ENCODE measurements at regions not wholly inside any gene's neighbourhood (a gene's known extent, or its start where the extent isn't known, plus 50 kb on each side); places are given as distances from the start of the nearest gene placed in this dataset.

- RAD21 ChIA-PET (ENCODE audit: low non-redundant PET in 1 of 2, low total read pairs in 2 of 2, uncharacterized antibody in 2 of 2, unreplicated experiment in 2 of 2): no interaction called here
- no peaks in the 10 kb centered on the region for H3K27me3 ChIP-seq (ENCODE audit: insufficient read depth, low read length)
- H3K4me1 ChIP-seq (ENCODE audit: control insufficient read depth in 1 of 2, insufficient read depth in 2 of 2, low read length in 2 of 2): no peaks in the 10 kb centered on the region
- no peak overlapping the region for H2AFZ ChIP-seq (ENCODE audit: low read depth, low read length, poor library complexity, severe bottlenecking)
- no peaks in the 10 kb centered on the region for H3K9me3 ChIP-seq (ENCODE audit: control insufficient read depth in 1 of 2, insufficient read depth in 1 of 2, low read depth in 1 of 2, low read length in 2 of 2)
- H3K27ac ChIP-seq (ENCODE audit: low read depth, low read length): no peak overlapping the region
- POLR2A ChIA-PET: no interaction called here
- CTCF ChIA-PET: no interaction called here
- H3K36me3 ChIP-seq (ENCODE audit: control insufficient read depth in 1 of 2, insufficient read depth in 2 of 2, low read length in 2 of 2): no peaks in the 10 kb centered on the region
- no peaks in the 10 kb centered on the region for H4K20me1 ChIP-seq (ENCODE audit: insufficient read depth)
- DNase-seq (ENCODE audit: low read depth, low spot score) (no peak), ATAC-seq (no peak)
- H3K4me3 ChIP-seq (replicated peaks in 1 of 2; ENCODE audit: low read depth in 1 of 2, low read length in 2 of 2): no peak overlapping the region
- no peaks in the 10 kb centered on the region for H3K79me2 ChIP-seq (ENCODE audit: insufficient read depth, low read length)
- H3K9ac ChIP-seq (ENCODE audit: low read length): no peak overlapping the region
- TF ChIP-seq EZH2 (IDR thresholded peaks at IDR 0.05) (no peak), MAX (IDR thresholded peaks at IDR 0.05) (no peak)
- intact Hi-C loops (cut with micrococcal nuclease): no loop called here
- H3K4me2 ChIP-seq (ENCODE audit: low read length): no peak overlapping the region
- no TSS peak for BruUV-seq (replicated peaks)
- no peaks in the 10 kb centered on the region for H3K9me2 ChIP-seq (ENCODE audit: insufficient read depth)
Observed at GRCh38 chr13:109547942-109548341, 238.4 kb downstream of the IRS2 start.

- no peak overlapping the region for H2AFZ ChIP-seq (ENCODE audit: low read depth, low read length, poor library complexity, severe bottlenecking)
- RAD21 ChIA-PET (ENCODE audit: low non-redundant PET in 1 of 2, low total read pairs in 2 of 2, uncharacterized antibody in 2 of 2, unreplicated experiment in 2 of 2): no interaction called here
- H3K4me3 ChIP-seq (replicated peaks in 1 of 2; ENCODE audit: low read depth in 1 of 2, low read length in 2 of 2): no peak overlapping the region
- POLR2A ChIA-PET: no interaction called here
- no peak for DNase-seq (ENCODE audit: low read depth, low spot score)
- TF ChIP-seq REST (IDR thresholded peaks at IDR 0.05; ENCODE audit: low read depth) (no peak), MAX (IDR thresholded peaks at IDR 0.05) (no peak), SIN3A (IDR thresholded peaks at IDR 0.05; ENCODE audit: low read depth) (no peak), CTCF (IDR thresholded peaks at IDR 0.05 in 2 of 3, conservative IDR thresholded peaks at IDR 0.05 in 1 of 3; ENCODE audit: borderline replicate concordance in 1 of 3, insufficient read depth in 1 of 3, low read depth in 2 of 3, low read length in 2 of 3) (no peak), ZFX (IDR thresholded peaks at IDR 0.05) (no peak), ELF1 (IDR thresholded peaks at IDR 0.05; ENCODE audit: borderline replicate concordance, low read depth) (no peak), RAD21 (IDR thresholded peaks at IDR 0.05; ENCODE audit: low read depth) (no peak), POLR2A (IDR thresholded peaks at IDR 0.05; ENCODE audit: borderline replicate concordance, extremely low read depth, insufficient read depth, insufficient read length) (no peak), SRF (IDR thresholded peaks at IDR 0.05; ENCODE audit: low read depth) (no peak), TCF7L2 (IDR thresholded peaks at IDR 0.05; ENCODE audit: borderline replicate concordance, extremely low read depth, insufficient read depth, insufficient read length) (no peak)
- no peak for ATAC-seq
- no TSS peak for BruUV-seq (replicated peaks)
- no peak overlapping the region for H3K4me2 ChIP-seq (ENCODE audit: low read length)
- no peaks in the 10 kb centered on the region for H4K20me1 ChIP-seq (ENCODE audit: insufficient read depth)
- H3K9me2 ChIP-seq (ENCODE audit: insufficient read depth): no peaks in the 10 kb centered on the region
- no peaks in the 10 kb centered on the region for H3K36me3 ChIP-seq (ENCODE audit: control insufficient read depth in 1 of 2, insufficient read depth in 2 of 2, low read length in 2 of 2)
- H3K79me2 ChIP-seq (ENCODE audit: insufficient read depth, low read length): no peaks in the 10 kb centered on the region
- intact Hi-C loops (cut with micrococcal nuclease): no loop called here
- H3K27ac ChIP-seq (ENCODE audit: low read depth, low read length): no peak overlapping the region
- no peaks in the 10 kb centered on the region for H3K9me3 ChIP-seq (ENCODE audit: control insufficient read depth in 1 of 2, insufficient read depth in 1 of 2, low read depth in 1 of 2, low read length in 2 of 2)
- CTCF ChIA-PET: no interaction called here
- H3K9ac ChIP-seq (ENCODE audit: low read length): no peak overlapping the region
- no peaks in the 10 kb centered on the region for H3K27me3 ChIP-seq (ENCODE audit: insufficient read depth, low read length)
- no peaks in the 10 kb centered on the region for H3K4me1 ChIP-seq (ENCODE audit: control insufficient read depth in 1 of 2, insufficient read depth in 2 of 2, low read length in 2 of 2)
Observed at GRCh38 chr13:109545931-109546330, 240.5 kb downstream of the IRS2 start.

Data from HCT116 (cell line).